ENCODE measurements at regions not wholly inside any gene's neighbourhood (a gene's known extent, or its start where the extent isn't known, plus 50 kb on each side); places are given as distances from the start of the nearest gene placed in this dataset.

DNA sequence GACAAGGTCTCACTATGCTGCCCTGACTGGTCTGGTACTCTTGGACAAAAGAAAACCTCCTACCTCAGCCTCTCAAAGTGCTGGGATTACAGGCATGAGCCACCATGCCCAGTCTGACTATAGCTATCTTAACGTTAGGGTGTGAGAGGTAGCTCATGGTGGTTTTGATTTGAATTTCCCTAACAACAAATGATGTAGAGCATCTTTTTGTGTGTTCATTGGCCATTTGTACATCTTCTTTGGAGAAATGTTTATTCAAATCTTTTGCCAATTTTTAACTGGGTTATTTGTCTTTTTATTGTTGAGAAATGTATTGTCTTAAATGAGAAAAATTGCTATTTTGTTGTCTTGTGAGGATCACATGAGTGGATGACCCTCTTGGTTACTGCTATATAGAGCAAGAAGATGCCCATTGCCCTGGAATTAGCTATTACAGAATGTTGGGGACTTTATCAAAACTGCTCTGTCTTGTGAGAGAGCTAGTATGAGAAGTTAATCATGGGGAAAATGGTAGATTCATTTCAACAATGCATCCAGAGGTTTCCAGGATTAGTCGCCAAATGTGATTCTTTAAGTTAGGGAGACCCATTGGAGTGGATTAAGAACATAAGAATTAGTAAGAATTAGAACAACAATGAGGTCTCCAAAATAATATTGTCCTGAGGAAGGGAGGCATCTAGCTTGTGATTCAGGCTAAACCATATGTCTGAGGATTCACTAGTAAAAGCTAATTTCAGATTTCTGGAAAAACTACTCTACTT is 124.3 kb upstream of the MOCS2 start:
- Histone ChIP-seq H3K4me1 (replicated peaks) (no peaks in the 10 kb centered on the region), H3K27ac (no peak overlapping the region), H3K9me3 (no peaks in the 10 kb centered on the region), H3K27me3 (replicated peaks; ENCODE audit: insufficient read depth) (no peaks in the 10 kb centered on the region), H3K4me3 (no peak overlapping the region), H3K36me3 (no peaks in the 10 kb centered on the region)
- intact Hi-C loops (cut with DNase I): no loop called here
- TF ChIP-seq POLR2AphosphoS5 (IDR thresholded peaks at IDR 0.05) (no peak), POLR2A (IDR thresholded peaks at IDR 0.05) (no peak)
- TF ChIP-seq, protein P1, sequence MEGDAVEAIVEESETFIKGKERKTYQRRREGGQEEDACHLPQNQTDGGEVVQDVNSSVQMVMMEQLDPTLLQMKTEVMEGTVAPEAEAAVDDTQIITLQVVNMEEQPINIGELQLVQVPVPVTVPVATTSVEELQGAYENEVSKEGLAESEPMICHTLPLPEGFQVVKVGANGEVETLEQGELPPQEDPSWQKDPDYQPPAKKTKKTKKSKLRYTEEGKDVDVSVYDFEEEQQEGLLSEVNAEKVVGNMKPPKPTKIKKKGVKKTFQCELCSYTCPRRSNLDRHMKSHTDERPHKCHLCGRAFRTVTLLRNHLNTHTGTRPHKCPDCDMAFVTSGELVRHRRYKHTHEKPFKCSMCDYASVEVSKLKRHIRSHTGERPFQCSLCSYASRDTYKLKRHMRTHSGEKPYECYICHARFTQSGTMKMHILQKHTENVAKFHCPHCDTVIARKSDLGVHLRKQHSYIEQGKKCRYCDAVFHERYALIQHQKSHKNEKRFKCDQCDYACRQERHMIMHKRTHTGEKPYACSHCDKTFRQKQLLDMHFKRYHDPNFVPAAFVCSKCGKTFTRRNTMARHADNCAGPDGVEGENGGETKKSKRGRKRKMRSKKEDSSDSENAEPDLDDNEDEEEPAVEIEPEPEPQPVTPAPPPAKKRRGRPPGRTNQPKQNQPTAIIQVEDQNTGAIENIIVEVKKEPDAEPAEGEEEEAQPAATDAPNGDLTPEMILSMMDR (IDR thresholded peaks at IDR 0.05): no peak
- no peak for DNase-seq (ENCODE audit: low spot score)
- WGBS: 96% methylated on average over 2 of the region's 2 CpGs

DNA sequence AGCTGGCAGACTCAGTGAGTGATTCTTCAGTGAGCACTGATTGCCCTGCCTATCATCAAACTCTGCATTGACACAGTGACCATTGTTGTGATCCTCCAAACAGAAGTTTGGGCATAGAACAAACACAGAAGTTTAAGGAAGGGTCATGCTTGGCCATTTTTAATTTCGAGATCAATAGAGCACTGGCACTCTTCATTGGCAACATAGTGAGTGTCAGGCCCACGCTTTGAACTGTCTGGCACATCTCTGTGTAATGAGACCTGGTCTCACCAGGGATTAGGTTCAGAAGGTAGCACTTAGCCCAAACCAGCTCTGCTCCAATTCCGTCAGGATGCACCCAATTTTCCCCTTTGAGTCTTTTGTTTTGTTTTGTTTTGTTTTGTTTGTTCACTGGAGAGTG is 127.1 kb upstream of the MOCS2 start:
- Histone ChIP-seq H3K4me1 (replicated peaks) (no peaks in the 10 kb centered on the region), H3K36me3 (no peaks in the 10 kb centered on the region), H3K9me3 (no peaks in the 10 kb centered on the region), H3K4me3 (no peak overlapping the region), H3K27ac (no peak overlapping the region), H3K27me3 (replicated peaks; ENCODE audit: insufficient read depth) (no peaks in the 10 kb centered on the region)
- intact Hi-C loops (cut with DNase I): no loop called here
- TF ChIP-seq, protein P1 (IDR thresholded peaks at IDR 0.05): no peak
- TF ChIP-seq POLR2A (IDR thresholded peaks at IDR 0.05) (no peak), POLR2AphosphoS5 (IDR thresholded peaks at IDR 0.05) (no peak)
- 93% methylated on average over 3 of the region's 3 CpGs for WGBS
- DNase-seq (ENCODE audit: low spot score): no peak

GRCh38 chr5:53237876-53238275 is 128.3 kb upstream of the MOCS2 start:
- Histone ChIP-seq H3K9me3 (no peaks in the 10 kb centered on the region), H3K36me3 (no peaks in the 10 kb centered on the region), H3K4me1 (replicated peaks) (no peaks in the 10 kb centered on the region), H3K27ac (no peak overlapping the region), H3K27me3 (replicated peaks; ENCODE audit: insufficient read depth) (no peaks in the 10 kb centered on the region), H3K4me3 (no peak overlapping the region)
- WGBS: 91% methylated on average over 6 of the region's 6 CpGs
- no peak for DNase-seq (ENCODE audit: low spot score)
- intact Hi-C loops (cut with DNase I): no loop called here
- TF ChIP-seq POLR2AphosphoS5 (IDR thresholded peaks at IDR 0.05): no peak
- TF ChIP-seq, protein P1 (IDR thresholded peaks at IDR 0.05): no peak
- TF ChIP-seq POLR2A (IDR thresholded peaks at IDR 0.05): no peak

DNA sequence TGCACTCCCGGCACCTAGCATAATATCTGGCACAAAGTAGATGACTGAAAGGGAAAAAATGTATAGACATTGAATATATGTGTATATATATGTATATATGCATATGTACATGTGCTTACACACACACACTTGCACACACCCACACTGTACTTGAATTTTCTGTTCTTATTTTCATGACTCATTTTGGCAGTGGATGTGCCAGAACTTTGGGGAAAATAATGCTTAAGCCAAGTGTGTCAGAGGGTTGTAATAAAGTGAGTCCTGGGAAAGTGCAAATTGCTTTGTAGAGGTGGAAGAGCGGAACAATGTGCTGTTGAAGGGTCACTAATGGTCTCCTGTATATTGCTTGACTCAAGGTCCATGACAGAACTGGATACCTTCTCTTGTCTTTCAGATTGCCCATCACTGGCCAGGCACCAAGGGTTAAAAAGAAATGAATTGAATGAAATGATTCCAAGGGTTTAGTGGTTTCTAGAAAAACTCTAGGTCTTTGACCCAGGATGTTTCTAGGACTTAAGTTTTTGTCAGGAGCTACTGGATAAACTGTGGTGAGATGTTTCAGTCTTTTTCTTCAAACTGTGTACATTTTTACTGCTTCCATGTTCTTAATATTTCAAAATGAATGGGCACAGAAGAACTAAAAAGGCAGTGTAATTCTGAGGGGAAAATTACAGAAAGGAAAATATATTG is 129.9 kb upstream of the MOCS2 start:
- Histone ChIP-seq H3K4me1 (replicated peaks) (no peaks in the 10 kb centered on the region), H3K27ac (no peak overlapping the region), H3K4me3 (no peak overlapping the region), H3K36me3 (no peaks in the 10 kb centered on the region), H3K27me3 (replicated peaks; ENCODE audit: insufficient read depth) (no peaks in the 10 kb centered on the region), H3K9me3 (no peaks in the 10 kb centered on the region)
- TF ChIP-seq POLR2AphosphoS5 (IDR thresholded peaks at IDR 0.05) (no peak), POLR2A (IDR thresholded peaks at IDR 0.05) (no peak)
- TF ChIP-seq, protein P1 (IDR thresholded peaks at IDR 0.05): no peak
- 82% methylated on average over 2 of the region's 2 CpGs for WGBS
- no peak for DNase-seq (ENCODE audit: low spot score)
- intact Hi-C loops (cut with DNase I): no loop called here

DNA sequence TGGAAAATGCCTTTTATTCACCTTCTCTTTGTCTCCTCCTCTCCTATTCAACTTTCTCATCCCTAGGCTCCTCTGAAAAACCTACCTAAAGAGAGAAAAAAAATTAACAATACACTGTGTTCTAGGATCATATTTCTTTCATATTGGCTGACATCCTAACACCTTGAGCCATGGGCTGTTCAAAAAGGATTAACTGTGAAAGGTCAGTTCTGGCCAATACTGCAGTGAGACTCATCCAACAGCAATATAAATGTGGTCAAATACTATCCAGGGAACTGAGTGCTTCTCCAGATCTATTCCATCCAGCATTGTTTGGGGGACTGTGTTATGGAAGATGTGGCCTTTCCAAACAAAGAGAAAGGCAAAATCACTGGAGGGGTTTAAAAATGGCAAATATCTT is 131.1 kb upstream of the MOCS2 start:
- Histone ChIP-seq H3K9me3 (no peaks in the 10 kb centered on the region), H3K4me3 (no peak overlapping the region), H3K4me1 (replicated peaks) (no peaks in the 10 kb centered on the region), H3K27ac (no peak overlapping the region), H3K27me3 (replicated peaks; ENCODE audit: insufficient read depth) (no peaks in the 10 kb centered on the region), H3K36me3 (no peaks in the 10 kb centered on the region)
- no peak for DNase-seq (ENCODE audit: low spot score)
- TF ChIP-seq, protein P1 (IDR thresholded peaks at IDR 0.05): no peak
- TF ChIP-seq POLR2AphosphoS5 (IDR thresholded peaks at IDR 0.05): no peak
- TF ChIP-seq POLR2A (IDR thresholded peaks at IDR 0.05): no peak
- intact Hi-C loops (cut with DNase I): no loop called here

Data from prostate gland (tissue), 2 donors.